Cardiac fibroblast (primary cell): ENCODE measurements at regions not wholly inside any gene's neighbourhood (a gene's known extent, or its start where the extent isn't known, plus 50 kb on each side); places are given as distances from the start of the nearest gene placed in this dataset.

Experiments used
- DNase-seq, 2 donors: peaks; one replicate each; pipeline versions ENCODE4 v3.0.0 to v3.0.0-alpha.2; 2010; ENCODE audit warnings: low read depth in 2 of 2
- H3K4me3 ChIP-seq, 2 donors: replicated peaks in 1 of 2; 1 replicate in 1 of 2; 2 replicates in 1 of 2; pipeline ENCODE4 v1.5.1; 2011; ENCODE audit warnings: low read depth in 2 of 2, low read length in 2 of 2, mild to moderate bottlenecking in 2 of 2, moderate library complexity in 1 of 2
- CTCF ChIP-seq: IDR thresholded peaks from one replicate; pipeline ENCODE4 v1.5.1; 2011; ENCODE audit warnings: low read depth, mild to moderate bottlenecking, low read length, inconsistent platforms

- H3K4me3 ChIP-seq, result no peak overlapping the region
- TF ChIP-seq CTCF, result no peak
- no peak for DNase-seq
These were observed 244.0 kb downstream of the BCL11B start for GRCh38 chr14:99028041-99028440.

GRCh38 chr14:99028521-99028920 lies 243.5 kb downstream of the BCL11B start:
- TF ChIP-seq CTCF, result no peak
- no peak for DNase-seq
- no peak overlapping the region for H3K4me3 ChIP-seq

GRCh38 chr14:99029145-99029915 lies 242.7 kb downstream of the BCL11B start:
- DNase-seq, result no peak
- TF ChIP-seq CTCF, result no peak
- H3K4me3 ChIP-seq, result no peak overlapping the region

GRCh38 chr14:99029916-99030305 lies 242.1 kb downstream of the BCL11B start:
- no peak for DNase-seq
- TF ChIP-seq CTCF, result no peak
- no peak overlapping the region for H3K4me3 ChIP-seq

- no peak for TF ChIP-seq CTCF
- no peak overlapping the region for H3K4me3 ChIP-seq
- no peak for DNase-seq
These were observed 241.5 kb downstream of the BCL11B start for GRCh38 chr14:99030454-99030853.

GRCh38 chr14:99032759-99033158 lies 239.2 kb downstream of the BCL11B start:
- TF ChIP-seq CTCF, result no peak
- DNase-seq, result no peak
- no peak overlapping the region for H3K4me3 ChIP-seq

- DNase-seq, result no peak
- TF ChIP-seq CTCF, result no peak
- no peak overlapping the region for H3K4me3 ChIP-seq
These were observed 238.0 kb downstream of the BCL11B start for GRCh38 chr14:99033951-99034350.
